ENCODE measurements at regions not wholly inside any gene's neighbourhood (a gene's known extent, or its start where the extent isn't known, plus 50 kb on each side); places are given as distances from the start of the nearest gene placed in this dataset.

GRCh38 chr19:34044021-34044420, 128.3 kb upstream of the LSM14A start:
- TF ChIP-seq CTCF (IDR thresholded peaks at IDR 0.05; ENCODE audit: borderline replicate concordance, extremely low read depth, low read length, poor library complexity, severe bottlenecking) (no peak), EZH2 (IDR thresholded peaks at IDR 0.05; ENCODE audit: borderline replicate concordance, low read depth, low read length, severe bottlenecking) (no peak)
